Liver (tissue), 8 donors: ENCODE measurements at regions not wholly inside any gene's neighbourhood (a gene's known extent, or its start where the extent isn't known, plus 50 kb on each side); places are given as distances from the start of the nearest gene placed in this dataset.

ENCODE experiments used
- DNase-seq: peaks from one replicate; pipeline ENCODE4 v3.0.0-alpha.2; 2017; ENCODE audit warnings: low spot score
- H3K27ac ChIP-seq, 2 donors: one replicate each; pipeline ENCODE4 v1.7.0; 2013; ENCODE audit warnings: inconsistent platforms in 2 of 2, low read length in 2 of 2, control low read depth in 1 of 2, low read depth in 1 of 2, mild to moderate bottlenecking in 1 of 2
- H3K27me3 ChIP-seq, 4 donors: one replicate each; pipeline versions ENCODE4 v1.6.1 to v1.7.0; 2013; ENCODE audit warnings: low read length in 3 of 4, inconsistent platforms in 1 of 4, mild to moderate bottlenecking in 1 of 4, moderate library complexity in 1 of 4; ENCODE audit not compliant: control insufficient read depth in 4 of 4, insufficient read depth in 4 of 4
- H3K36me3 ChIP-seq, 4 donors: one replicate each; pipeline versions ENCODE4 v1.6.1 to v1.7.0; 2013; ENCODE audit warnings: low read length in 3 of 4, mild to moderate bottlenecking in 3 of 4, low read depth in 1 of 4, moderate library complexity in 1 of 4; ENCODE audit not compliant: control insufficient read depth in 4 of 4, insufficient read depth in 3 of 4
- H3K4me1 ChIP-seq, 4 donors: one replicate each; pipeline versions ENCODE4 v1.6.1 to v1.7.0; 2013; ENCODE audit warnings: low read length in 3 of 4, mild to moderate bottlenecking in 3 of 4, moderate library complexity in 1 of 4; ENCODE audit not compliant: control insufficient read depth in 4 of 4, insufficient read depth in 4 of 4
- H3K4me3 ChIP-seq, 3 donors: one replicate each; pipeline versions ENCODE4 v1.6.1 to v1.7.0; 2013; ENCODE audit warnings: low read length in 3 of 3, control low read depth in 1 of 3, low read depth in 1 of 3, mild to moderate bottlenecking in 1 of 3
- H3K9ac ChIP-seq, 2 donors: one replicate each; pipeline ENCODE4 v1.7.0; 2013; ENCODE audit warnings: low read length in 2 of 2, mild to moderate bottlenecking in 2 of 2, moderate library complexity in 2 of 2, control low read depth in 1 of 2, low read depth in 1 of 2
- H3K9me3 ChIP-seq, 4 donors: one replicate each; pipeline versions ENCODE4 v1.6.1 to v1.7.0; 2013; ENCODE audit warnings: low read length in 3 of 4; ENCODE audit not compliant: control insufficient read depth in 4 of 4
- EGR1 ChIP-seq, 2 donors: IDR thresholded peaks; 2 replicates each; pipeline ENCODE4 v1.6.1; 2016 to 2018; ENCODE audit warnings: antibody characterized with exemption in 2 of 2, low read depth in 2 of 2
- FOXA1 ChIP-seq: IDR thresholded peaks from 2 replicates; pipeline ENCODE4 v1.6.1; 2016; ENCODE audit warnings: antibody characterized with exemption
- FOXA2 ChIP-seq: IDR thresholded peaks from 2 replicates; pipeline ENCODE4 v1.6.1; 2016; ENCODE audit warnings: antibody characterized with exemption
- GABPA ChIP-seq, 2 donors: IDR thresholded peaks in 1 of 2; conservative IDR thresholded peaks in 1 of 2; 2 replicates each; pipeline ENCODE4 v1.6.1; 2016; ENCODE audit warnings: antibody characterized with exemption in 2 of 2, mild to moderate bottlenecking in 1 of 2, moderate library complexity in 1 of 2
- HNF4A ChIP-seq, 2 donors: conservative IDR thresholded peaks; 2 replicates each; pipeline ENCODE4 v1.6.1; 2016; ENCODE audit warnings: antibody characterized with exemption in 2 of 2, mild to moderate bottlenecking in 2 of 2
- HNF4G ChIP-seq: IDR thresholded peaks from 2 replicates; pipeline ENCODE4 v1.6.1; 2016; ENCODE audit warnings: antibody characterized with exemption
- NR2F2 ChIP-seq: IDR thresholded peaks from 2 replicates; pipeline ENCODE4 v1.6.1; 2016; ENCODE audit warnings: antibody characterized with exemption
- RAD21 ChIP-seq, 2 donors: IDR thresholded peaks; 2 replicates each; pipeline ENCODE4 v1.6.1; 2016; ENCODE audit warnings: antibody characterized with exemption in 2 of 2, mild to moderate bottlenecking in 2 of 2
- SP1 ChIP-seq: IDR thresholded peaks from 2 replicates; pipeline ENCODE4 v1.6.1; 2018; ENCODE audit warnings: antibody characterized with exemption, mild to moderate bottlenecking
- TAF1 ChIP-seq: conservative IDR thresholded peaks from 2 replicates; pipeline ENCODE4 v1.6.1; 2016; ENCODE audit warnings: antibody characterized with exemption, mild to moderate bottlenecking
- YY1 ChIP-seq: IDR thresholded peaks from 2 replicates; pipeline ENCODE4 v1.6.1; 2016; ENCODE audit warnings: antibody characterized with exemption, mild to moderate bottlenecking
- WGBS: extraction: QIAGEN DNeasy Blood & Tissue Kit; methylation state at CpG from one replicate; pipeline ENCODE4 v1.1.7; 2013; 5-methylcytosine and 5-hydroxymethylcytosine counted together
- TF ChIP-seq, protein P1 (sequence below): IDR thresholded peaks from 2 replicates; pipeline ENCODE4 v1.6.1; 2016; ENCODE audit warnings: antibody characterized with exemption
- TF ChIP-seq, protein P2 (sequence below): IDR thresholded peaks from 2 replicates; pipeline ENCODE4 v1.6.1; 2016; ENCODE audit warnings: antibody characterized with exemption
- TF ChIP-seq, protein P3 (sequence below): fragments of 150-350 bp; IDR thresholded peaks from 2 replicates; pipeline ENCODE4 v1.5.1; 2017; ENCODE audit warnings: improper control_type of control experiment, low read depth, low read length; ENCODE audit not compliant: missing input control
- TF ChIP-seq, protein P4 (sequence below): IDR thresholded peaks from 2 replicates; pipeline ENCODE4 v1.6.1; 2016; ENCODE audit warnings: antibody characterized with exemption
- donor health status: healthy.
- donor health status: healthy.
- donor health status: healthy.
- donor health status: healthy.
- donor health status: healthy.

DNA sequence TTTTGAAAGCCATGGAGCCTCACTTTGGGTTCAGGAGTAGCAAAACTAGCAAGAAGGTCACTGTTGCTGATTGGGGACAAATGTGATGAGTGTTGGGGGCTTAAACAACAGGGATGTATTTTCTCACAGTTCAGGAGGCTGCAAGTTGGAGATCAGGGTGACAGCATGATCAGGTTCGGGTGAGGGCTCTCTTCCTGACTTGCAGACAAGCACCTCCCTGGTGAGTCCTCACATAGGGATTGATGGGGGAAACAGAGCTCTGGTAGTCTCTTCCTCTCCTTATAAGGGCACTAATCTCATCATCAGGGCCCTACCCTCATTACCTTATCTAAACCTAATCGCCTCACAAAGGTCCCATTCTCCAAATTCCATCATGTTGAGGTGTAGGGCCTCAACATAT, 179.2 kb downstream of the TSHZ3 start (continued):
- TF ChIP-seq TAF1 (no peak), GABPA (IDR thresholded peaks at IDR 0.05 in 1 of 2, conservative IDR thresholded peaks at IDR 0.05 in 1 of 2) (no peak), HNF4A (conservative IDR thresholded peaks at IDR 0.05) (no peak)

DNA sequence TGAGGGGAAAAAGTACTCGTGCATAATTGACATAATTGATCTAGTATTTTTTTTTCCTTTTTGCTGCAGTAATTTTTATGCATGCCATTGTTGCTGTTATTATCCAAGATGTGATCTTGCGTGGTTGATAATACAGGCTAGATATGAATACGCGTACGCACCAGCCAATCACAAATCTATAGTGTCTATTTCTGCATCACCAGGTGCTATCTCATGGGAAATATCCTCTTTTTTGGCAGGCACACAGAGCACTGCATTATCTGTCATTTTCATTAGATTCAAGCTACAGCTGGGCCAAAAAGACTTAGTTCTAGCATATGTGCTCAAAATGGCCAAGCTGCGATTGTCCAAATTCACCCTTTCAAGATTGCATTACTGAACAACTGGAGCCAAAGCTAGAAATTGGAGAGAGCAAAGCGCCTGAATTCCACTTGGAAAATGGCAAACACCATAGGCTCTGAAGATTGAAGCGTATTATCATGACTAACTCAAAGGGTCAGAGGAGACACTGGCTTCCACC, 181.1 kb downstream of the TSHZ3 start:
- H3K36me3 ChIP-seq: no peaks in the 10 kb centered on the region
- H3K9ac ChIP-seq: no peak overlapping the region
- TF ChIP-seq SP1 (no peak), FOXA2 (no peak), EGR1 (IDR thresholded peaks at IDR 0.05; ENCODE audit: low read depth in 2 of 2) (no peak), NR2F2 (no peak), HNF4A (conservative IDR thresholded peaks at IDR 0.05) (no peak), RAD21 (IDR thresholded peaks at IDR 0.05) (no peak), GABPA (IDR thresholded peaks at IDR 0.05 in 1 of 2, conservative IDR thresholded peaks at IDR 0.05 in 1 of 2) (no peak), HNF4G (no peak), TAF1 (no peak)
- TF ChIP-seq, protein P1, sequence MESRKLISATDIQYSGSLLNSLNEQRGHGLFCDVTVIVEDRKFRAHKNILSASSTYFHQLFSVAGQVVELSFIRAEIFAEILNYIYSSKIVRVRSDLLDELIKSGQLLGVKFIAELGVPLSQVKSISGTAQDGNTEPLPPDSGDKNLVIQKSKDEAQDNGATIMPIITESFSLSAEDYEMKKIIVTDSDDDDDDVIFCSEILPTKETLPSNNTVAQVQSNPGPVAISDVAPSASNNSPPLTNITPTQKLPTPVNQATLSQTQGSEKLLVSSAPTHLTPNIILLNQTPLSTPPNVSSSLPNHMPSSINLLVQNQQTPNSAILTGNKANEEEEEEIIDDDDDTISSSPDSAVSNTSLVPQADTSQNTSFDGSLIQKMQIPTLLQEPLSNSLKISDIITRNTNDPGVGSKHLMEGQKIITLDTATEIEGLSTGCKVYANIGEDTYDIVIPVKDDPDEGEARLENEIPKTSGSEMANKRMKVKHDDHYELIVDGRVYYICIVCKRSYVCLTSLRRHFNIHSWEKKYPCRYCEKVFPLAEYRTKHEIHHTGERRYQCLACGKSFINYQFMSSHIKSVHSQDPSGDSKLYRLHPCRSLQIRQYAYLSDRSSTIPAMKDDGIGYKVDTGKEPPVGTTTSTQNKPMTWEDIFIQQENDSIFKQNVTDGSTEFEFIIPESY: no peak
- TF ChIP-seq, protein P2, sequence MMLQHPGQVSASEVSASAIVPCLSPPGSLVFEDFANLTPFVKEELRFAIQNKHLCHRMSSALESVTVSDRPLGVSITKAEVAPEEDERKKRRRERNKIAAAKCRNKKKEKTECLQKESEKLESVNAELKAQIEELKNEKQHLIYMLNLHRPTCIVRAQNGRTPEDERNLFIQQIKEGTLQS: no peak
- TF ChIP-seq, protein P3, sequence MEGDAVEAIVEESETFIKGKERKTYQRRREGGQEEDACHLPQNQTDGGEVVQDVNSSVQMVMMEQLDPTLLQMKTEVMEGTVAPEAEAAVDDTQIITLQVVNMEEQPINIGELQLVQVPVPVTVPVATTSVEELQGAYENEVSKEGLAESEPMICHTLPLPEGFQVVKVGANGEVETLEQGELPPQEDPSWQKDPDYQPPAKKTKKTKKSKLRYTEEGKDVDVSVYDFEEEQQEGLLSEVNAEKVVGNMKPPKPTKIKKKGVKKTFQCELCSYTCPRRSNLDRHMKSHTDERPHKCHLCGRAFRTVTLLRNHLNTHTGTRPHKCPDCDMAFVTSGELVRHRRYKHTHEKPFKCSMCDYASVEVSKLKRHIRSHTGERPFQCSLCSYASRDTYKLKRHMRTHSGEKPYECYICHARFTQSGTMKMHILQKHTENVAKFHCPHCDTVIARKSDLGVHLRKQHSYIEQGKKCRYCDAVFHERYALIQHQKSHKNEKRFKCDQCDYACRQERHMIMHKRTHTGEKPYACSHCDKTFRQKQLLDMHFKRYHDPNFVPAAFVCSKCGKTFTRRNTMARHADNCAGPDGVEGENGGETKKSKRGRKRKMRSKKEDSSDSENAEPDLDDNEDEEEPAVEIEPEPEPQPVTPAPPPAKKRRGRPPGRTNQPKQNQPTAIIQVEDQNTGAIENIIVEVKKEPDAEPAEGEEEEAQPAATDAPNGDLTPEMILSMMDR: no peak
- TF ChIP-seq, protein P4, sequence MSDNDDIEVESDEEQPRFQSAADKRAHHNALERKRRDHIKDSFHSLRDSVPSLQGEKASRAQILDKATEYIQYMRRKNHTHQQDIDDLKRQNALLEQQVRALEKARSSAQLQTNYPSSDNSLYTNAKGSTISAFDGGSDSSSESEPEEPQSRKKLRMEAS: no peak
- WGBS: 75% methylated on average over 8 of the region's 8 CpGs
- no peaks in the 10 kb centered on the region for H3K4me1 ChIP-seq
- no peak overlapping the region for H3K27ac ChIP-seq
- H3K27me3 ChIP-seq: peaks cover 0 to 8% (median 2%) of the 10 kb centered on the region in 4 donors
- H3K9me3 ChIP-seq: no peaks in the 10 kb centered on the region
- H3K4me3 ChIP-seq: no peak overlapping the region
- no peak for DNase-seq

DNA sequence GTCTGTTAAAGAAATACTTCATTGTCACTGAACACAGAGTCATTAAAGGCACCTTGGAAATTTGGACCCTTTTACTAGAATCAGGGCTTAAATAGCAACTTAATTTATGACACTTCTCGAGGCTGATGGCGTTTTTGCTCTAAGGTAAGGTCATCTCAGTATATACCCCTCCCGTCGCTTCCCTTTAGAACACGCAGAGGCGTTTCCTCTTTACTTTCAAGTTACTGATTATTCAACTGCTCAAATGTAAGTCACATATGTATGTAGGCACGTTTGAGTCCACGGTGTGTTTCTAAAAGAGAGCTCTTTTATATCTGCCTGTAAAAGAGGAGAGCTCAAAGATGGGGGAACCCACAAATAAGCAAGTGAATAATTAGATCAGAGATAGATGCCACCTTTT, 181.5 kb downstream of the TSHZ3 start:
- Histone ChIP-seq H3K9me3 (no peaks in the 10 kb centered on the region), H3K27me3 (peaks cover 0 to 8% (median 2%) of the 10 kb centered on the region in 4 donors), H3K4me1 (no peaks in the 10 kb centered on the region), H3K36me3 (no peaks in the 10 kb centered on the region), H3K27ac (no peak overlapping the region), H3K4me3 (no peak overlapping the region), H3K9ac (no peak overlapping the region)
- DNase-seq: no peak
- TF ChIP-seq, protein P2: no peak
- TF ChIP-seq FOXA2 (no peak), RAD21 (IDR thresholded peaks at IDR 0.05) (no peak), FOXA1 (no peak), YY1 (no peak)
- WGBS: 21% methylated on average over 8 of the region's 8 CpGs
